Lower leg skin (tissue), 4 donors: ENCODE measurements at regions not wholly inside any gene's neighbourhood (a gene's known extent, or its start where the extent isn't known, plus 50 kb on each side); places are given as distances from the start of the nearest gene placed in this dataset.
"Not testable (repeated sequence)": the region's sequence is repeated elsewhere in the genome, so short reads cannot be mapped to it uniquely, and the experiment has no call there.

Experiments used
- DNase-seq, 2 donors: peaks; one replicate each; pipeline ENCODE4 v3.0.0-alpha.2; 2019; ENCODE audit warnings: low spot score in 2 of 2
- H3K4me3 ChIP-seq: fragments of 200-600 bp; sonication (generic); 2 replicates; pipeline ENCODE4 v1.5.1; 2017; ENCODE audit warnings: mild to moderate bottlenecking, low read depth; ENCODE audit not compliant: poor library complexity, severe bottlenecking
- POLR2A ChIP-seq, 2 donors: fragments of 450-650 bp; IDR thresholded peaks; one replicate each; pipeline ENCODE4 v1.6.1; 2016 to 2017; ENCODE audit warnings: antibody characterized with exemption in 2 of 2, mild to moderate bottlenecking in 1 of 2, moderate library complexity in 1 of 2
- WGBS, 2 donors: methylation state at CpG; one replicate each; pipeline ENCODE4 v1.1.5; 2018; 5-methylcytosine and 5-hydroxymethylcytosine counted together
- intact Hi-C: fragments of 100-400 bp; cut with DNase I; formaldehyde crosslinking; loops from one replicate; pipeline ENCODE4 v1.15.0; 2023; ENCODE audit warnings: low total_unique reads
- TF ChIP-seq, protein P1 (sequence below), 3 donors: fragments of 450-650 bp; IDR thresholded peaks; one replicate each; pipeline ENCODE4 v1.5.1; 2016; ENCODE audit warnings: antibody characterized with exemption in 3 of 3, mild to moderate bottlenecking in 3 of 3, moderate library complexity in 2 of 3

DNA sequence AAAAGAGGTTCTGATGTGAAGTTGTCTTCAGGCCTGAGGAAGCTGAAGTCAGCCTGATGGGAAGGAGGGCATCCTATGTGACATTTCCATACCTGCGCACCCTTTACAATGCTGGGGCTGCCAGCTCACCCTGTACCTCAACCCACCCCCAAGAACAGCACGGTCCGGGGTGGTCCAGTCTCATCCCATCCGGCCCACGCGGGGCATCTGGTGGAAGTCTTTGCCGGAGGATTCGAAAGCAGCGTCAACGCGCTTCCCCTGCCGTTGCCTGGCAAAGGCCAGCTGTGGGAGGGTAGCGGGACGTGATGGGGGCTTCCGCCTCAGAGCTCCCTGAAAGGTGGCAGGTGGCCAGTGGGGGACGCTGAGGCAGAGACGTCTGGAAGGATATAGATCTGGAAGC is 113.6 kb upstream of the ANKRD30BL start:
- 93 to 94% methylated on average over 17 of the region's 17 CpGs for WGBS, 2 donors
- TF ChIP-seq, protein P1, sequence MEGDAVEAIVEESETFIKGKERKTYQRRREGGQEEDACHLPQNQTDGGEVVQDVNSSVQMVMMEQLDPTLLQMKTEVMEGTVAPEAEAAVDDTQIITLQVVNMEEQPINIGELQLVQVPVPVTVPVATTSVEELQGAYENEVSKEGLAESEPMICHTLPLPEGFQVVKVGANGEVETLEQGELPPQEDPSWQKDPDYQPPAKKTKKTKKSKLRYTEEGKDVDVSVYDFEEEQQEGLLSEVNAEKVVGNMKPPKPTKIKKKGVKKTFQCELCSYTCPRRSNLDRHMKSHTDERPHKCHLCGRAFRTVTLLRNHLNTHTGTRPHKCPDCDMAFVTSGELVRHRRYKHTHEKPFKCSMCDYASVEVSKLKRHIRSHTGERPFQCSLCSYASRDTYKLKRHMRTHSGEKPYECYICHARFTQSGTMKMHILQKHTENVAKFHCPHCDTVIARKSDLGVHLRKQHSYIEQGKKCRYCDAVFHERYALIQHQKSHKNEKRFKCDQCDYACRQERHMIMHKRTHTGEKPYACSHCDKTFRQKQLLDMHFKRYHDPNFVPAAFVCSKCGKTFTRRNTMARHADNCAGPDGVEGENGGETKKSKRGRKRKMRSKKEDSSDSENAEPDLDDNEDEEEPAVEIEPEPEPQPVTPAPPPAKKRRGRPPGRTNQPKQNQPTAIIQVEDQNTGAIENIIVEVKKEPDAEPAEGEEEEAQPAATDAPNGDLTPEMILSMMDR (IDR thresholded peaks at IDR 0.05) = no peak
- no peak for TF ChIP-seq POLR2A (IDR thresholded peaks at IDR 0.05)
- H3K4me3 ChIP-seq = no peak overlapping the region
- intact Hi-C loops = no loop called here
- DNase-seq = peak in 1 of 2 donors; percentile 82

DNA sequence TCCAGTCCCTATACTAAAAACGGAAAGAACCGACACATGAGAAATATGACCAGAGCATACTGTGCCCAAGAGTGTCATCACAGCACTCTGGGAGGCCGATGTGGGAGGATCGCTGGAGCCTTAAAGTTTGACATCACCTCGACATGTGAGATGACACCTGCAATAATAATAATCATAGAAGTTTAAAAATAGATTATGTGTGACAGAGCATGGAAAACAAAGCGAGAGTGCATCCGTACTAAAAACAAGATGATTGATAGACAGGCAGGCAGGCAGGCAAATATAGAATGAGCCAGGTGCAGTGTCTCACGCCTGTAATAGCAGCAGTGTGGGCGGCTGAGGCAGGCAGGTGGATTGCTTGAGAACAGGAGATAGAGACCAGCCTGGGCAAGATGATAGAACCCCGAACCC is 114.8 kb upstream of the ANKRD30BL start:
- DNase-seq = peak in 1 of 2 donors; percentile 42
- 75 to 76% methylated on average over 10 of the region's 10 CpGs for WGBS, 2 donors
- no peak for TF ChIP-seq POLR2A (IDR thresholded peaks at IDR 0.05)
- TF ChIP-seq, protein P1 (IDR thresholded peaks at IDR 0.05) = no peak
- H3K4me3 ChIP-seq = no peak overlapping the region
- intact Hi-C loops = no loop called here

DNA sequence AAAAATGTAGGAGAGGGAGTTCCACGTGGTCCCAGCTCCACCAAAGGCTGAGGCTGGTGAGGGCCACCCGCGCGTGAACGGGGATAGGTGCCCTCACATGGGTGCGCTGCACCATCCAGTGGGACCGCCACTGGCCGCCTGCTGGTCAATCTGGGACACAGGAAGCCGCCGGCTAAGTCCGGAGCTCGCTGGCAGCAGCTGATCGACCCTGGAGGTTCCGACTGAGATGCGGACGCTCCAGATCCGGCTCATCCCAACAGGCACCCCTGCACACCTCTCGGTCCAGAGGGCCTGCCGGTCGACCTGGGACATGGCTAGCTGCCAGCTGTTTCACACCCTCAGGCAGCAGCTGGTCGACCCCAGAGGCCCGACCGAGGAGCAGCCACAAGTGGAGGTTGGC is 116.5 kb upstream of the ANKRD30BL start:
- intact Hi-C loops = no loop called here
- DNase-seq = peak in 1 of 2 donors; percentile 74
- no peak for TF ChIP-seq POLR2A (IDR thresholded peaks at IDR 0.05)
- TF ChIP-seq, protein P1 (IDR thresholded peaks at IDR 0.05) = no peak
- no peak overlapping the region for H3K4me3 ChIP-seq
- WGBS, 2 donors = 90 to 92% methylated on average over 23 of the region's 23 CpGs

DNA sequence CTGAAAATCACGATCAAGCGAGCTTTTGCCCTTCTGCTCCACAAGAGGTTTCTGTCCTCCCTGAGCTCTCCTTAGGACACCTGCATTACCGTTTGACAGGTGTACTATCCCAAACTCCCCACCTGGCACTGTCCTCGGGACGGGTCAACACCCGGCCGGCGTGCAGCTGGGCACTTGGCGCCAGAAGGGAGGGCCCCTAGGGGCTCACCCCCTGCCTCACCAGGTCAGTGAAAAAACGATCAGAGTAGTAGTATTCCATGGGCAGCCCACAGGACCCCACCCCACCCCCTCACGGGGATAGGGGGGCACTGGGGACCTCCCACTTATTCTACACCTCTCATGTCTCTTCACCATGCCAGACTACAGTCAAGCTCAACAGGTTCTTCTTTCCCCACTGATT is 117.6 kb upstream of the ANKRD30BL start:
- TF ChIP-seq, protein P1 (IDR thresholded peaks at IDR 0.05) = no peak
- no peak for TF ChIP-seq POLR2A (IDR thresholded peaks at IDR 0.05)
- intact Hi-C loops = no loop called here
- peak in 1 of 2 donors; percentile 42 for DNase-seq
- 91 to 92% methylated on average over 11 of the region's 11 CpGs for WGBS, 2 donors
- H3K4me3 ChIP-seq = no peak overlapping the region

DNA sequence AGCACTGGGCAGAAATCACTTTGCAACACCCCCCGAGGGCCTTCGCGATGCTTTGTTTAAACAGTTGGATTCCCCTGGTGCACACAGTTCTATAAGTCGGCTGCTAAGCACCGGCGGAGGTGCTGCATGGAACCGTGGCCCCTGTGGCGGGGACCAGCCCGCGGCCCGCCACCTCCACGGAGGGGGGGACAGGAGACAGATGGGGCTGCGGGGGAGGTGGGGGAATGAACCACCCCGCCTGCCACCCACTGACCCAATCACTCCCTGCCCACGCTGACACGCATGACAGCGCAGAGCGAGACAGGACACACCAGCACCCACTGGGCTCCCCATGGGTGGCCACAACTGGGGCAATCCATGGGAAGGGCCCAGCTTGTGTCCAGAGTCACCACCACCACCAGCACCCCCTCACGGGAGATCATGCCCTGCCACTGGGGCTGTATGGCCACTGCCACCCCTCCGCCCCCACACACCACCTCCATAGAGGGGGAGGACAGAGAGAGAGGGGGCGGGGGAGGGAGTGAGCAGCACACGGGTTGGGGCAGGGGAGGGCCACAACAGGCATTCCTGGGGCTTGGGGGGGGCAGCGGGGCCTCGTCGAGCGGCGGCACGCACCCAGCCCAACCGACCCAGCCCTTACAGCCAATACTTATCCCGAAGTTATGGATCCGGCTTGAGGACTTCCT is 118.3 kb upstream of the ANKRD30BL start:
- TF ChIP-seq POLR2A (IDR thresholded peaks at IDR 0.05) = no peak
- TF ChIP-seq, protein P1 (IDR thresholded peaks at IDR 0.05) = no peak
- no peak overlapping the region for H3K4me3 ChIP-seq
- whole genome bisulfite sequencing, 2 donors = 90 to 96% methylated on average over 21 to 29 of the region's 31 CpGs
- DNase-seq = peak in 1 of 2 donors; percentile 32
- intact Hi-C loops = no loop called here

DNA sequence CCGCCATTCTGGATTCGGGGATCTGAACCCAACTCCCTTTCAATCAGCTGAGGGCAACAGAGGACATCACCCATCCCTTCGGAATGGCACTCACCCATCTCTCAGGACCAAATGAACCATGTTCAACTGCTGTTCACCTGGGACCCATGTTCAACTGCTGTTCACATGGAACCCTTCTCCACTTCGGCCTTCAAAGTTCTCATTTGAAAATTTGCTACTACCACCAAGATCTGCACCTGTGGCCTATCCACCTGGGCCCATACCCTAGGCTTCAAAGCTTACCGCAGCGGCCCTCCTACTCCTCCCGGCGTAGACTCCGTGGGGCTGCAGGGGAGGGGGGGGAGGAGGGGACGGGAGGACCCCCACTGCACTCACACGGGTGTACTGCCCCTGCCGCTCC is 119.2 kb upstream of the ANKRD30BL start:
- 91 to 95% methylated on average over 9 to 12 of the region's 12 CpGs for WGBS, 2 donors
- intact Hi-C loops = no loop called here
- TF ChIP-seq, protein P1 (IDR thresholded peaks at IDR 0.05) = no peak
- TF ChIP-seq POLR2A (IDR thresholded peaks at IDR 0.05) = no peak

DNA sequence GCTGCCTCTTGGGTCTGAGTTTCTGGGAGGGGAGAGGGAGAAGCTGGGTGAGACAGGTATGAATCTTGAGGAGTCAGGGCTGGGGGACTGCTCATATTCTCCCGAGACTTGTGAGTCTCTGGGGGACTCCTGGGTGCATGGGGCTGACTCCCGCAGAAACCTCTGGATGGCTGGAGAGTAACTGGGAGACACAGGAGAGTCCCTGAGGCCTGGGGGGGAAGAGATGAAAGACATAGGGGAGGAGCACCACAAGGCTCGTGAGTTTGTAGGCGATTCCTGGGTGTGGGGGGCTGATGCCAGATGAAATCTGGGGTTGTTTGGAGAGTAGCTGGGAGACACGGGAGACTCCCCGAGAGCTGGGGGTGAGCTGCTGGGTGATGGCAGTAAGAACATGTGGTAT is 120.4 kb upstream of the ANKRD30BL start:
- intact Hi-C loops = not testable (repeated sequence)
- DNase-seq = peak in 1 of 2 donors; percentile 52
- WGBS, 2 donors = 80 to 87% methylated on average over 6 of the region's 6 CpGs

More for the DNA sequence above, 119.2 kb upstream of the ANKRD30BL start:
- DNase-seq = peak in 1 of 2 donors; percentile 57
- no peak overlapping the region for H3K4me3 ChIP-seq

More for the DNA sequence above, 120.4 kb upstream of the ANKRD30BL start:
- not testable (repeated sequence) for H3K4me3 ChIP-seq
